Left renal pelvis (tissue), 4 donors: ENCODE measurements at regions not wholly inside any gene's neighbourhood (a gene's known extent, or its start where the extent isn't known, plus 50 kb on each side); places are given as distances from the start of the nearest gene placed in this dataset.

Source experiments
- DNase-seq, 4 donors: peaks; one replicate each; pipeline ENCODE4 v3.0.0-alpha.2; 2013; ENCODE audit warnings: low read depth in 4 of 4, low spot score in 3 of 4

- DNase-seq, result no peak
These were observed 142.0 kb downstream of the MCHR2 start for GRCh38 chr6:99852031-99852430.

- DNase-seq, result no peak
These were observed 127.0 kb downstream of the MCHR2 start for GRCh38 chr6:99867026-99867425.

GRCh38 chr6:99868074-99868702, 125.8 kb downstream of the MCHR2 start:
- DNase-seq, result peak; percentile 25 to 50 (median 34)
